Coronary artery (tissue), 2 donors: ENCODE measurements at regions not wholly inside any gene's neighbourhood (a gene's known extent, or its start where the extent isn't known, plus 50 kb on each side); places are given as distances from the start of the nearest gene placed in this dataset.
"Not testable (repeated sequence)": the region's sequence is repeated elsewhere in the genome, so short reads cannot be mapped to it uniquely, and the experiment has no call there.

Experiments
- DNase-seq: peaks from one replicate; pipeline ENCODE4 v3.0.0-alpha.2; 2017; ENCODE audit warnings: low spot score
- H3K27ac ChIP-seq, 2 donors: fragments of 200-600 bp; sonication (generic); one replicate each; pipeline ENCODE4 v1.5.1; 2016 to 2019
- H3K4me3 ChIP-seq: fragments of 200-600 bp; sonication (generic); 2 replicates; pipeline ENCODE4 v1.5.1; 2016; ENCODE audit warnings: mild to moderate bottlenecking, moderate library complexity
- CTCF ChIP-seq: fragments of 200-600 bp; sonication (generic); IDR thresholded peaks from one replicate; pipeline ENCODE4 v1.5.1; 2019; ENCODE audit warnings: antibody characterized with exemption

GRCh38 chr18:66900837-66901236 lies 296.9 kb upstream of the CDH19 start:
- DNase-seq: no peak
- Histone ChIP-seq H3K4me3 (no peak overlapping the region), H3K27ac (no peak overlapping the region)
- no peak for TF ChIP-seq CTCF

GRCh38 chr18:66895631-66896030 lies 291.7 kb upstream of the CDH19 start:
- no peak for TF ChIP-seq CTCF
- no peak for DNase-seq
- H3K4me3 ChIP-seq: no peak overlapping the region
- H3K27ac ChIP-seq: no peak overlapping the region

- DNase-seq: no peak
- Histone ChIP-seq H3K27ac (no peak overlapping the region), H3K4me3 (no peak overlapping the region)
- TF ChIP-seq CTCF: no peak
Measured at GRCh38 chr18:66894851-66895250, 291.0 kb upstream of the CDH19 start.

- DNase-seq, H3K4me3 ChIP-seq: not testable (repeated sequence)
Measured at GRCh38 chr18:66892388-66892787, 288.5 kb upstream of the CDH19 start.

GRCh38 chr18:66874812-66875474 lies 271.1 kb upstream of the CDH19 start:
- no peak for TF ChIP-seq CTCF
- DNase-seq: no peak
- H3K4me3 ChIP-seq: no peak overlapping the region
- H3K27ac ChIP-seq: no peak overlapping the region

More at GRCh38 chr18:66892388-66892787, 288.5 kb upstream of the CDH19 start:
- not testable (repeated sequence) for H3K27ac ChIP-seq

GRCh38 chr18:66874375-66874774 lies 270.5 kb upstream of the CDH19 start:
- H3K27ac ChIP-seq: no peak overlapping the region
- no peak overlapping the region for H3K4me3 ChIP-seq
- DNase-seq: no peak
- TF ChIP-seq CTCF: no peak

- Histone ChIP-seq H3K27ac (no peak overlapping the region), H3K4me3 (no peak overlapping the region)
- no peak for TF ChIP-seq CTCF
- no peak for DNase-seq
Measured at GRCh38 chr18:66873899-66874298, 270.0 kb upstream of the CDH19 start.
